ENCODE measurements at regions not wholly inside any gene's neighbourhood (a gene's known extent, or its start where the extent isn't known, plus 50 kb on each side); places are given as distances from the start of the nearest gene placed in this dataset.

DNA sequence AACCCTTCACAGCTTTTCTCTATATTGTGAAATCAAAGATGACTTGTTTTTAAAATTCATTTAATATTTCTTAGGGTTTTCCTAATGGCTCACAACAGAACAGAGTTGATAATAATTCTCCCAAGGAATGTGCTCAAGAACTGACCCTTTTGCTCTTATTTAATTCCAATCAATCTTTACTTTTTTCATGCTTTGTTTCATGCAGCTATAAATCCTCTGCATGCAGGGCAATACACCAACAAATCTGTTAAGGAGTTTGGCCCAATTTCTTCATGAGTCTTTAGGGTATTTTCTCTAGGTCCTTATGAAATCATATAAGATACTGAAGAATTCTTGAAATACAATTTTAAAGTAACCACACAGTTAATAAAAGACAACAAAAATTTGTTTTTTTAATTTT is 264.2 kb downstream of the SLC6A15 start:
- TF ChIP-seq, protein P1, sequence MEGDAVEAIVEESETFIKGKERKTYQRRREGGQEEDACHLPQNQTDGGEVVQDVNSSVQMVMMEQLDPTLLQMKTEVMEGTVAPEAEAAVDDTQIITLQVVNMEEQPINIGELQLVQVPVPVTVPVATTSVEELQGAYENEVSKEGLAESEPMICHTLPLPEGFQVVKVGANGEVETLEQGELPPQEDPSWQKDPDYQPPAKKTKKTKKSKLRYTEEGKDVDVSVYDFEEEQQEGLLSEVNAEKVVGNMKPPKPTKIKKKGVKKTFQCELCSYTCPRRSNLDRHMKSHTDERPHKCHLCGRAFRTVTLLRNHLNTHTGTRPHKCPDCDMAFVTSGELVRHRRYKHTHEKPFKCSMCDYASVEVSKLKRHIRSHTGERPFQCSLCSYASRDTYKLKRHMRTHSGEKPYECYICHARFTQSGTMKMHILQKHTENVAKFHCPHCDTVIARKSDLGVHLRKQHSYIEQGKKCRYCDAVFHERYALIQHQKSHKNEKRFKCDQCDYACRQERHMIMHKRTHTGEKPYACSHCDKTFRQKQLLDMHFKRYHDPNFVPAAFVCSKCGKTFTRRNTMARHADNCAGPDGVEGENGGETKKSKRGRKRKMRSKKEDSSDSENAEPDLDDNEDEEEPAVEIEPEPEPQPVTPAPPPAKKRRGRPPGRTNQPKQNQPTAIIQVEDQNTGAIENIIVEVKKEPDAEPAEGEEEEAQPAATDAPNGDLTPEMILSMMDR (IDR thresholded peaks at IDR 0.05; ENCODE audit: insufficient read depth, low read depth, low read length) = no peak
- TF ChIP-seq EZH2 (IDR thresholded peaks at IDR 0.05; ENCODE audit: insufficient read depth, low read length) = no peak

Data from astrocyte (in vitro differentiated cells and primary cell).